HG02885 (cell line): ENCODE measurements at regions not wholly inside any gene's neighbourhood (a gene's known extent, or its start where the extent isn't known, plus 50 kb on each side); places are given as distances from the start of the nearest gene placed in this dataset.

Source experiments
- ATAC-seq: cut with Tn5 transposase; IDR thresholded peaks from one replicate; pipeline ENCODE4 v1.9.1; 2021; ENCODE audit warnings: mild to moderate bottlenecking; ENCODE audit not compliant: unreplicated experiment, poor library complexity

- no peak for ATAC-seq
Measured at GRCh38 chr11:127236776-127237175, 236.2 kb upstream of the KIRREL3 start.

GRCh38 chr11:127233998-127234397 is 233.4 kb upstream of the KIRREL3 start:
- no peak for ATAC-seq

DNA sequence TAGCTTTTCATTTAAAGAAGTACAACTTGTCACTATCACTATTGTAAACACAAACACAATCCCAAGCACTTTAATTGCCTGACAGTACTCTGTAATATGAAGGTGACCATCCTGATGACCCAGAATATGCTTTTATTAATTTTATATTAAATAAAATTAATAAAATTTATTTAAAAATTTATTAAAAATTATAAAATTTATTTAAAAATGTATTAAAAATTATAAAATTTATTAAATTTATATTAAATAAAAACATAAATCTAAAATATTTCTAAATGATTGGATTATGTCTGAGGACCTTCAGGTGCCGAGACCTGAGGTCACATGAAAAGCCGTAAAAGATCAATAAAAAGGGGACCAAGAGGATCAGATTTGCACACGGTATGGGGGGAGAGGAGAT is 229.8 kb upstream of the KIRREL3 start:
- no peak for ATAC-seq

GRCh38 chr11:127226949-127227348 is 226.4 kb upstream of the KIRREL3 start:
- ATAC-seq = no peak

- ATAC-seq = no peak
Measured at GRCh38 chr11:127226380-127226779, 225.8 kb upstream of the KIRREL3 start.

DNA sequence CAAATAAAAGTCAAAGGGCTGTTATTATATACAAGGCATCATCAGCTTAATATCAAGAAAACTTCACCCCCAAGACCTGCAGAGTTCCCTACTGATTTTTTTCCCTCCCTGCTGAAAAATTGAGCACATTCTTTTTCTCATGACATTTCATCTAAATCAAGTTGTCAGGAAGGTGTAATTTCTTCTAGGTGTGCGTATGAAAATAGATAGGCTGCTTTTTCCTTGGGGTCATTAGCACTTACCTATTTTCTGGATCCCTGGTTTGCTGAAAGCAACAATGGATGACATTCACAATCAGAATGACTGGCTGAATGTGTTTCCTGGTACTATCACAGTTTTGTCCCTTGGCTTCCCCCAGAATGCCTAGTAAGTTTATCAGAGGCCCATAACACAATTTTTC is 225.0 kb upstream of the KIRREL3 start:
- no peak for ATAC-seq

- no peak for ATAC-seq
Measured at GRCh38 chr11:127224276-127224675, 223.7 kb upstream of the KIRREL3 start.

- no peak for ATAC-seq
Measured at GRCh38 chr11:127223633-127224032, 223.1 kb upstream of the KIRREL3 start.

- ATAC-seq = no peak
Measured at GRCh38 chr11:127223026-127223425, 222.5 kb upstream of the KIRREL3 start.

GRCh38 chr11:127219704-127220103 is 219.1 kb upstream of the KIRREL3 start:
- no peak for ATAC-seq

GRCh38 chr11:127218275-127218608 is 217.7 kb upstream of the KIRREL3 start:
- no peak for ATAC-seq

- no peak for ATAC-seq
Measured at GRCh38 chr11:127217452-127218274, 217.1 kb upstream of the KIRREL3 start.

DNA sequence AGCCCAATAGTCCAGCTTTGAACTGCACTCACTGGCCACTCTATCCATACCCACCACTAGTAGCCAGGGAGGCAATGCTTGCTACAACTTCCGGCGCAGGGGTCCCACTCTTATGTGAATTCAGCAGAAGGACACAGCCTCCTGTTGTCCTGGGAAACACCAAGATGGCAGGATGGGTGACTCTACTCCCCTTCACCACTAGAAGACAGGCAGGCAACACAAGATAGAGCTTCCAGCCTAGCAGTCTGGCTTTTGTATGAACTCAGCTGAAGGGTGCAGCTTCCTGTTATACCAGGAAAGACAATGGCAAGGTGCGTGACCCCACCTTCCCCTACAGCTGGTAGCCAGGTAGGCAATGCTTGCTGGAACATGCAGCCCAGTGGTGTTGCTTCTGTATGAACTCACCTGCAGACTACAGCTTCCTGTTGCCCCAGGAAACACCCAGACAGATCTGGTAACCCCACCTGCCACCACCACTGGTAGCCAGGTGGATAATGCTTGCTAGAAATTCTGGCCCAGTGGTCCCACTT is 205.2 kb upstream of the KIRREL3 start:
- ATAC-seq = no peak

GRCh38 chr11:127203490-127203889 is 202.9 kb upstream of the KIRREL3 start:
- ATAC-seq = no peak

GRCh38 chr11:127202105-127202504 is 201.5 kb upstream of the KIRREL3 start:
- no peak for ATAC-seq

DNA sequence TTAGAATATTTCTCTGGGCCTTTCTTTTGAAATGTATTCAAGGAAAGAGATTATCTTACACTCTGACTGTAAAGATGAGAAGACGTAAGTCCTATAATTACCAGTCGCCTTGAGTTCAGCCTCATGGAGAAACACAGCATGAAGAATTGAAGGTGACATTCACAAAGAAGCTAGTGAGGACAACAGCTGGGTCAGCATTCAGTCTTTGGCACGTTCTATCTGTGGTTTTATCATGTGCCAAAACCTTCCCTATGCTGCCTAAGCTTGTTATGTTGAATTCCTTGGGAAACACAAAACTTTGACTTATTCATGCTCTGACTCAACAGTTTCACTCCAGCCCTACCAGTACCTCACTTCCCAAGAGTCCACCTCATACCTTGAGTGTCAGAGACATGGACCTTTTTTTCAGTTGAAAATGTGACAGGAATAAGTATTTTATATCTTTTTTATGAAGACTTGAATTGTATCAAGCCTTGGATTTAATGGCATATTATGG is 198.8 kb upstream of the KIRREL3 start:
- no peak for ATAC-seq

- no peak for ATAC-seq
Measured at GRCh38 chr11:127195501-127196120, 195.0 kb upstream of the KIRREL3 start.

DNA sequence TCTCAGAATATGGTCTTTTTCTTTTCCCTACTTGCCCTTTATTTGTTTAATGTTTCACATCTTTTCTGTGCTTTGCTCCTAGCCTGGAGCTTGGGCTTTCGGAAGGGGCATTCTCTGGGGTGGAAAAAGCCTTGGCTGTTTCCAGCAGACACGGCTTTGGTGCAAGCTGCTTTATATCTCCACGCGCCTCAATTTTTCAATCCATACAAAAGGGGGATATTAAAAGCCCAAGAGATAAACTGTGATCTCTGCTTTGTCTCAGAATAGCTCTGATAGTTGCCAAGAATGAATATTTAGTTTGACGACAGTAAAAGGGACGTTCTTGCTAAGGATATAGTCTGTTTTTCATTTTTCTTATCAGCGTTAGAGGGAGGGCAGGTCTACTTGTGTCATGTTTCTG is 194.0 kb upstream of the KIRREL3 start:
- ATAC-seq = no peak

GRCh38 chr11:127193950-127194349 is 193.4 kb upstream of the KIRREL3 start:
- no peak for ATAC-seq

DNA sequence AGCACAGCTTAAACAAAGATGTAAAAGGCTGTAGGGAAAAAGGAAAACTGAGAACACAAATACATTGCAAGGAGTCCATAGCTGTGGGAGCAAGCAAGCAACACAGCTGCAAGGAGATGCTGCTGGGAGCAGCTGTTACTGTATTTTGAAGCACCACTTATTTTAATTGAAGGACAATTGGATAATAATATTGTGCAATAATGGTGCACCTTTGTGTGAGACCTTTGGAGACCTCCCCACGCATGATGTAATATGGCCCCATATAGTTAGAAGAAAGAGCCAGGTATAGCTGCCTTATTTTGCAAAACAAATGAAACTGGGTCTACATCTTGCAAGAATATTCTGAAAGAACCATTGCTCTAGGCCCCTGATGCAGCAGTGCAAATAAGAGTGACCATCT is 191.1 kb upstream of the KIRREL3 start:
- no peak for ATAC-seq

DNA sequence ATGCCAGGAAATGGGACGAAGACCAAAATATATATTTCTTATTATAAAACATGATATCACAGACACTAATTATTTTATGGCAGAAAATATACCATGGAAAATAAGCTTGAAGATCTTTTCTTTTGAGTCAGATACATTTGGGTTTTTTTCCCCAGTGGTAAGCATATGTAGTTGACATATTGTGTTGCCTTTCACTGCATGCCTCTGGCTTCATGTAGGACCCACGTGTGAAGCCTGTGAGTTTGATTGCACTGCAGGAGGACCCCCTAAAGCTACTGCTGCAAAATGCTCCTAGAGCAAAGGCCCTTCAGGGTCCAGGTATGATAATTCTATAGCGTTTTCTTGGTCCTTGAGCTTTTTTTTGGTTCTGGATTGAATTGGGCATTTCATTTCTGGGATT is 190.7 kb upstream of the KIRREL3 start:
- no peak for ATAC-seq
